Activated CD4-positive, CD25-positive, alpha-beta regulatory T cell treated with anti-CD3 and anti-CD28 coated beads, Interleukin-2, amount 50 U/mL, for 24 hours (primary cell): ENCODE measurements at regions not wholly inside any gene's neighbourhood (a gene's known extent, or its start where the extent isn't known, plus 50 kb on each side); places are given as distances from the start of the nearest gene placed in this dataset.

Experiments used
- ATAC-seq, 2 donors: fragments of 150-1000 bp; cut with Tn5 transposase; one replicate each; pipeline ENCODE4 v1.10.0; 2021; ENCODE audit warnings: mild to moderate bottlenecking in 1 of 2, moderate library complexity in 1 of 2

- ATAC-seq, result no peak
Measured at GRCh38 chr3:148042663-148043445, 633.7 kb downstream of the ZIC1 start.

GRCh38 chr3:148044151-148044550 lies 635.0 kb downstream of the ZIC1 start:
- ATAC-seq, result no peak

- no peak for ATAC-seq
Measured at GRCh38 chr3:148054999-148055398, 642.7 kb upstream of the AGTR1 start.

- ATAC-seq, result no peak
Measured at GRCh38 chr3:148062590-148062989, 635.1 kb upstream of the AGTR1 start.

GRCh38 chr3:148066802-148067201 lies 630.9 kb upstream of the AGTR1 start:
- ATAC-seq, result no peak

- no peak for ATAC-seq
Measured at GRCh38 chr3:148068466-148068865, 629.2 kb upstream of the AGTR1 start.

GRCh38 chr3:148070041-148070440 lies 627.7 kb upstream of the AGTR1 start:
- no peak for ATAC-seq

GRCh38 chr3:148073721-148074456 lies 623.8 kb upstream of the AGTR1 start:
- ATAC-seq, result no peak

GRCh38 chr3:148074946-148075345 lies 622.8 kb upstream of the AGTR1 start:
- no peak for ATAC-seq

- no peak for ATAC-seq
Measured at GRCh38 chr3:148075771-148076716, 621.7 kb upstream of the AGTR1 start.

GRCh38 chr3:148077318-148077923 lies 620.3 kb upstream of the AGTR1 start:
- no peak for ATAC-seq

GRCh38 chr3:148077965-148078364 lies 619.7 kb upstream of the AGTR1 start:
- no peak for ATAC-seq

GRCh38 chr3:148078658-148079057 lies 619.0 kb upstream of the AGTR1 start:
- peak in 1 of 2 donors; percentile 43 for ATAC-seq

GRCh38 chr3:148079370-148079769 lies 618.3 kb upstream of the AGTR1 start:
- ATAC-seq, result no peak

- ATAC-seq, result no peak
Measured at GRCh38 chr3:148081926-148082325, 615.8 kb upstream of the AGTR1 start.

- ATAC-seq, result no peak
Measured at GRCh38 chr3:148082506-148083280, 615.0 kb upstream of the AGTR1 start.

GRCh38 chr3:148083526-148084182 lies 614.0 kb upstream of the AGTR1 start:
- ATAC-seq, result no peak

- ATAC-seq, result peak; percentile 77 to 93
Measured at GRCh38 chr3:148084931-148085330, 612.8 kb upstream of the AGTR1 start.

- ATAC-seq, result no peak
Measured at GRCh38 chr3:148087601-148088371, 609.9 kb upstream of the AGTR1 start.

- no peak for ATAC-seq
Measured at GRCh38 chr3:148089171-148089570, 608.5 kb upstream of the AGTR1 start.
